ENCODE measurements at regions not wholly inside any gene's neighbourhood (a gene's known extent, or its start where the extent isn't known, plus 50 kb on each side); places are given as distances from the start of the nearest gene placed in this dataset.

DNA sequence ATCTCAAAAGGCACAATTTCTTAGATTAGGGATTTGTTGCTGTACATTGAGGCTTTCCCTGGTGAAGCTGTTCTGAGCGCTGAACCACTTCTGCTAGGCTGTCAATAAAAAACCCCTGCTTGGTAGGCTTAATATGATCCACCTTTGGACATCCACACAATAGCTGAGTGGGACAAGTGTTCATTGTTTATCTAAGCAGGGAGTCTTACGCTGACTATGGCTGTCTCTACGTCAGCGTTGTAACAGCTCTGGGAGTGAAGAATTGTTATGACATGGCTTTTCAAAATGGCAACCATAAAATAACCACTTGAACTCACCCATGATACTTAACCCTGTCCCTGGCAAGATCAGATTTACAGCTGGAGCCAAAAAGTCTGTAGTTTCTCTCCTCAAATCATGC is 111.5 kb upstream of the SULT1C3 start:
- TF ChIP-seq, protein P1, sequence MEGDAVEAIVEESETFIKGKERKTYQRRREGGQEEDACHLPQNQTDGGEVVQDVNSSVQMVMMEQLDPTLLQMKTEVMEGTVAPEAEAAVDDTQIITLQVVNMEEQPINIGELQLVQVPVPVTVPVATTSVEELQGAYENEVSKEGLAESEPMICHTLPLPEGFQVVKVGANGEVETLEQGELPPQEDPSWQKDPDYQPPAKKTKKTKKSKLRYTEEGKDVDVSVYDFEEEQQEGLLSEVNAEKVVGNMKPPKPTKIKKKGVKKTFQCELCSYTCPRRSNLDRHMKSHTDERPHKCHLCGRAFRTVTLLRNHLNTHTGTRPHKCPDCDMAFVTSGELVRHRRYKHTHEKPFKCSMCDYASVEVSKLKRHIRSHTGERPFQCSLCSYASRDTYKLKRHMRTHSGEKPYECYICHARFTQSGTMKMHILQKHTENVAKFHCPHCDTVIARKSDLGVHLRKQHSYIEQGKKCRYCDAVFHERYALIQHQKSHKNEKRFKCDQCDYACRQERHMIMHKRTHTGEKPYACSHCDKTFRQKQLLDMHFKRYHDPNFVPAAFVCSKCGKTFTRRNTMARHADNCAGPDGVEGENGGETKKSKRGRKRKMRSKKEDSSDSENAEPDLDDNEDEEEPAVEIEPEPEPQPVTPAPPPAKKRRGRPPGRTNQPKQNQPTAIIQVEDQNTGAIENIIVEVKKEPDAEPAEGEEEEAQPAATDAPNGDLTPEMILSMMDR (IDR thresholded peaks at IDR 0.05) = no peak
- TF ChIP-seq EP300 (IDR thresholded peaks at IDR 0.05) = no peak

Measured in tibial nerve (tissue), 4 donors.